ENCODE measurements at regions not wholly inside any gene's neighbourhood (a gene's known extent, or its start where the extent isn't known, plus 50 kb on each side); places are given as distances from the start of the nearest gene placed in this dataset.
A peak's percentile ranks its signal among the peaks of the same experiment; 100 is the strongest.

GRCh38 chr2:128469203-128469602, 150.5 kb upstream of the HS6ST1 start:
- TF ChIP-seq CTCF (conservative IDR thresholded peaks at IDR 0.05) (peak; percentile 85), EZH2 (IDR thresholded peaks at IDR 0.05; ENCODE audit: low read depth) (no peak)
